ENCODE measurements at regions not wholly inside any gene's neighbourhood (a gene's known extent, or its start where the extent isn't known, plus 50 kb on each side); places are given as distances from the start of the nearest gene placed in this dataset.

GRCh38 chr3:186465508-186465907 is 78.7 kb downstream of the CRYGS start:
- Mint-ChIP-seq H3K9me3 (peaks cover 0 to 2% (median 0%) of the 10 kb centered on the region in 8 donors), H3K27me3 (no peaks in the 10 kb centered on the region)
- CTCF ChIA-PET (ENCODE audit: partially characterized antibody): interaction anchor here (1.0 to 2.5 kb wide), 2 partner anchors 70 to 74 kb away, joined by 3 to 16 read pairs; no protein-coding TSS in a partner anchor

GRCh38 chr3:186464424-186465093 is 79.6 kb downstream of the CRYGS start:
- Histone ChIP-seq H3K27ac (ENCODE audit: low read depth, low read length) (no peak overlapping the region), H3K9me3 (ENCODE audit: control insufficient read depth in 1 of 2, low read length in 2 of 2) (no peaks in the 10 kb centered on the region), H3K36me3 (ENCODE audit: insufficient read depth, low read length) (no peaks in the 10 kb centered on the region), H3K4me1 (ENCODE audit: insufficient read depth, low read length) (no peaks in the 10 kb centered on the region), H3K4me3 (ENCODE audit: low read length in 2 of 2) (no peak overlapping the region), H3K27me3 (ENCODE audit: insufficient read depth, low read length) (no peaks in the 10 kb centered on the region)
- Mint-ChIP-seq H3K36me3 (no peaks in the 10 kb centered on the region), H3K4me3 (no peak overlapping the region), H3K4me1 (peaks cover 0 to 4% (median 0%) of the 10 kb centered on the region in 4 donors), H3K27ac (no peak overlapping the region), H3K27me3 (peaks cover 3% of the 10 kb centered on the region in 2 donors), H3K9me3 (peaks cover 0 to 2% (median 0%) of the 10 kb centered on the region in 8 donors)
- POLR2A ChIA-PET (ENCODE audit: partially characterized antibody): no interaction called here
- intact Hi-C loops (cut with micrococcal nuclease): no loop called here
- no peak for DNase-seq
- CTCF ChIA-PET (ENCODE audit: partially characterized antibody): interaction anchor here (1.0 to 1.5 kb wide), 4 partner anchors 14 to 77 kb away, joined by 3 to 5 read pairs (median 4); no protein-coding TSS in a partner anchor

More at GRCh38 chr3:186465508-186465907, 78.7 kb downstream of the CRYGS start:
- H3K4me1 Mint-ChIP-seq: peaks cover 0 to 4% (median 0%) of the 10 kb centered on the region in 4 donors
- Histone ChIP-seq H3K27ac (ENCODE audit: low read depth, low read length) (no peak overlapping the region), H3K36me3 (ENCODE audit: insufficient read depth, low read length) (no peaks in the 10 kb centered on the region), H3K4me3 (ENCODE audit: low read length in 2 of 2) (no peak overlapping the region), H3K27me3 (ENCODE audit: insufficient read depth, low read length) (no peaks in the 10 kb centered on the region), H3K9me3 (ENCODE audit: control insufficient read depth in 1 of 2, low read length in 2 of 2) (no peaks in the 10 kb centered on the region), H3K4me1 (ENCODE audit: insufficient read depth, low read length) (no peaks in the 10 kb centered on the region)
- no peaks in the 10 kb centered on the region for H3K36me3 Mint-ChIP-seq
- POLR2A ChIA-PET (ENCODE audit: partially characterized antibody): no interaction called here
- peak overlapping the region in 1 of 7 donors; percentile 26 for H3K27ac Mint-ChIP-seq
- intact Hi-C loops (cut with micrococcal nuclease): no loop called here
- H3K4me3 Mint-ChIP-seq: no peak overlapping the region
- DNase-seq: no peak

- H3K27ac Mint-ChIP-seq: no peak overlapping the region
- peaks cover 0 to 3% (median 0%) of the 10 kb centered on the region in 8 donors for H3K9me3 Mint-ChIP-seq
- intact Hi-C loops (cut with micrococcal nuclease): no loop called here
- peaks cover 3 to 5% of the 10 kb centered on the region in 2 donors for H3K27me3 Mint-ChIP-seq
- Histone ChIP-seq H3K9me3 (ENCODE audit: control insufficient read depth in 1 of 2, low read length in 2 of 2) (no peaks in the 10 kb centered on the region), H3K27me3 (ENCODE audit: insufficient read depth, low read length) (no peaks in the 10 kb centered on the region), H3K4me1 (ENCODE audit: insufficient read depth, low read length) (no peaks in the 10 kb centered on the region), H3K4me3 (ENCODE audit: low read length in 2 of 2) (no peak overlapping the region), H3K36me3 (ENCODE audit: insufficient read depth, low read length) (no peaks in the 10 kb centered on the region), H3K27ac (ENCODE audit: low read depth, low read length) (no peak overlapping the region)
- DNase-seq: no peak
- H3K4me3 Mint-ChIP-seq: no peak overlapping the region
- H3K36me3 Mint-ChIP-seq: no peaks in the 10 kb centered on the region
- H3K4me1 Mint-ChIP-seq: peaks cover 0 to 4% (median 0%) of the 10 kb centered on the region in 4 donors
- ChIA-PET POLR2A (ENCODE audit: partially characterized antibody) (no interaction called here), CTCF (ENCODE audit: partially characterized antibody) (interaction anchor here (0.6 to 2.1 kb wide), 3 partner anchors 46 to 79 kb away, joined by 3 to 8 read pairs (median 3); no protein-coding TSS in a partner anchor)
Observed at GRCh38 chr3:186461141-186461540, 83.0 kb downstream of the CRYGS start.

DNA sequence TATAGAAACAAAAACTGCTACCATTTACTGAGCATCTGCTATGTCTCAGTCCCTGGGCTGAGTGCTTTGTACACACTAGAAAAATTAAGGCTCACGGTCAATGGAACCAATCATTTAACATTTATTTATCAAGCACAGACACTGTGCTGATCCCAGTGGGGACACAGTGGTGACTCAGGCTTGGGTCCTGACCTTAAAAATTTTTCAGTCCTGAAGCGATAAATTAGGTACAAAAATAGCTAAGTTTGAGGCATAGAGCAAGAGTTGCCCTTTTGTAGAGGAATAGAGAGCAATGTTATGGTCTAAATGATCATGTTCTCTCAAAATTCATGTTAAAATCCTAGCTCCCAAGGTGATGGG is 85.1 kb downstream of the CRYGS start:
- no peak for DNase-seq
- ChIA-PET POLR2A (ENCODE audit: partially characterized antibody) (no interaction called here), CTCF (ENCODE audit: partially characterized antibody) (interaction anchor here (0.6 to 1.6 kb wide), 2 partner anchors 21 to 199 kb away, joined by 3 to 4 read pairs; no protein-coding TSS in a partner anchor)
- no peaks in the 10 kb centered on the region for H3K27me3 ChIP-seq (ENCODE audit: insufficient read depth, low read length)
- Mint-ChIP-seq H3K4me3 (no peak overlapping the region), H3K27ac (no peak overlapping the region), H3K27me3 (peaks cover 5 to 6% of the 10 kb centered on the region in 2 donors), H3K9me3 (peaks cover 0 to 3% (median 0%) of the 10 kb centered on the region in 8 donors), H3K4me1 (no peaks in the 10 kb centered on the region), H3K36me3 (no peaks in the 10 kb centered on the region)
- no peak overlapping the region for H3K4me3 ChIP-seq (ENCODE audit: low read length in 2 of 2)
- H3K36me3 ChIP-seq (ENCODE audit: insufficient read depth, low read length): no peaks in the 10 kb centered on the region
- no peak overlapping the region for H3K27ac ChIP-seq (ENCODE audit: low read depth, low read length)
- H3K4me1 ChIP-seq (ENCODE audit: insufficient read depth, low read length): no peaks in the 10 kb centered on the region
- intact Hi-C loops (cut with micrococcal nuclease): no loop called here
- no peaks in the 10 kb centered on the region for H3K9me3 ChIP-seq (ENCODE audit: control insufficient read depth in 1 of 2, low read length in 2 of 2)

GRCh38 chr3:186458306-186459107 is 85.7 kb downstream of the CRYGS start:
- POLR2A ChIA-PET (ENCODE audit: partially characterized antibody): no interaction called here
- CTCF ChIA-PET (ENCODE audit: partially characterized antibody): interaction anchor here (0.6 to 1.6 kb wide), 2 partner anchors 22 to 199 kb away, joined by 3 to 4 read pairs; no protein-coding TSS in a partner anchor
- Histone ChIP-seq H3K9me3 (ENCODE audit: control insufficient read depth in 1 of 2, low read length in 2 of 2) (no peaks in the 10 kb centered on the region), H3K4me1 (ENCODE audit: insufficient read depth, low read length) (no peaks in the 10 kb centered on the region), H3K27ac (ENCODE audit: low read depth, low read length) (no peak overlapping the region), H3K36me3 (ENCODE audit: insufficient read depth, low read length) (no peaks in the 10 kb centered on the region), H3K27me3 (ENCODE audit: insufficient read depth, low read length) (no peaks in the 10 kb centered on the region), H3K4me3 (ENCODE audit: low read length in 2 of 2) (no peak overlapping the region)
- no peaks in the 10 kb centered on the region for H3K36me3 Mint-ChIP-seq
- no peaks in the 10 kb centered on the region for H3K4me1 Mint-ChIP-seq
- no peak for DNase-seq
- H3K4me3 Mint-ChIP-seq: no peak overlapping the region
- H3K27me3 Mint-ChIP-seq: peaks cover 5 to 6% of the 10 kb centered on the region in 2 donors
- H3K9me3 Mint-ChIP-seq: peaks cover 0 to 3% (median 0%) of the 10 kb centered on the region in 8 donors
- intact Hi-C loops (cut with micrococcal nuclease): no loop called here
- no peak overlapping the region for H3K27ac Mint-ChIP-seq

DNA sequence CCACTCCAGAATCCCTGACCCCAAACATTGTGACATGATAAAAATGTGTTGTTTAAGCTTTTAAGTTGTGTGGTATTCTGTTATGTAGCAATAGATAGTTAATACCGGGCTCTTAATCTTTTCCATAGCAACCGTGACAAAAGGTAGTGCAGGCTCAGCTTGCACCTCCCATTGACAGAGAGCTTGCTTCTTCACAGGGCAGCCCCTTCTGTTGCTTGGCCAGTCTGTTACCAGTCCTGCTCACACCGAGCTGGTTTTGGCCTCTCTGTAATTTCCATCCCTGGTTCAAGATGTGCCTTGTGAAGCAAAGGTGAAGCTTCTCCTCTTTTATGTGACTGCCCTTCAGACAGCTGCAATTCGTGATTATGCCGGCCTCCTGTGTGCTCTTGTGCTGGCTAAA is 86.9 kb downstream of the CRYGS start:
- no peaks in the 10 kb centered on the region for H3K36me3 Mint-ChIP-seq
- no peak for DNase-seq
- H3K27me3 Mint-ChIP-seq: peaks cover 5 to 6% of the 10 kb centered on the region in 2 donors
- Histone ChIP-seq H3K4me1 (ENCODE audit: insufficient read depth, low read length) (no peaks in the 10 kb centered on the region), H3K27me3 (ENCODE audit: insufficient read depth, low read length) (no peaks in the 10 kb centered on the region), H3K27ac (ENCODE audit: low read depth, low read length) (no peak overlapping the region), H3K36me3 (ENCODE audit: insufficient read depth, low read length) (no peaks in the 10 kb centered on the region), H3K9me3 (ENCODE audit: control insufficient read depth in 1 of 2, low read length in 2 of 2) (no peaks in the 10 kb centered on the region), H3K4me3 (ENCODE audit: low read length in 2 of 2) (no peak overlapping the region)
- intact Hi-C loops (cut with micrococcal nuclease): no loop called here
- H3K27ac Mint-ChIP-seq: no peak overlapping the region
- ChIA-PET CTCF (ENCODE audit: partially characterized antibody) (no interaction called here), POLR2A (ENCODE audit: partially characterized antibody) (no interaction called here)
- H3K4me1 Mint-ChIP-seq: no peaks in the 10 kb centered on the region
- peaks cover 0 to 2% (median 0%) of the 10 kb centered on the region in 8 donors for H3K9me3 Mint-ChIP-seq
- no peak overlapping the region for H3K4me3 Mint-ChIP-seq

DNA sequence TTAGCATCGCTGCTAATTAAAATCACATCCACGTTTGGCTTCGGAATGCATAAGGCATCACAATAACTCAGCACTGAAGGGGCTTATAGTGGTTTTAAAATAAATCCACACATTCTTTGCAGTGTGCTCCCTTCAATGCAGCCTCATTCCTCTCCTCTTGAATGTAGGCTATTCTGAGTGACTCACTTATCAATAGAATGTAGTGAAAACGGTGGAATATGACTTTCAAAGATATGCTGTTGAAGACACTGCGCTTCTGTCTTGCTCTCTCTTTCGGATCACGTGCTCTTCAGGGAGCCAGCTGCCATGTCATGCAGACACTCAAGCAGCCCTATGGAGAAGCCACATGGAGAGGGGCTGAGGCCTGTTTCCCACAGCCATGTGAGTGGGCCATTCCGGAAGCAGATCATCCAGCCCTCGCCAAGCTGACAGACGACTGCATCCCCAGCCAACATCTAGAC is 87.4 kb downstream of the CRYGS start:
- Histone ChIP-seq H3K27me3 (ENCODE audit: insufficient read depth, low read length) (no peaks in the 10 kb centered on the region), H3K36me3 (ENCODE audit: insufficient read depth, low read length) (no peaks in the 10 kb centered on the region), H3K9me3 (ENCODE audit: control insufficient read depth in 1 of 2, low read length in 2 of 2) (no peaks in the 10 kb centered on the region), H3K27ac (ENCODE audit: low read depth, low read length) (no peak overlapping the region), H3K4me1 (ENCODE audit: insufficient read depth, low read length) (no peaks in the 10 kb centered on the region), H3K4me3 (ENCODE audit: low read length in 2 of 2) (no peak overlapping the region)
- Mint-ChIP-seq H3K27me3 (peaks cover 5 to 6% of the 10 kb centered on the region in 2 donors), H3K27ac (no peak overlapping the region), H3K36me3 (no peaks in the 10 kb centered on the region), H3K4me1 (no peaks in the 10 kb centered on the region), H3K4me3 (no peak overlapping the region), H3K9me3 (peaks cover 0 to 2% (median 0%) of the 10 kb centered on the region in 8 donors)
- intact Hi-C loops (cut with micrococcal nuclease): no loop called here
- CTCF ChIA-PET (ENCODE audit: partially characterized antibody): interaction anchor here (1.2 kb wide), 1 partner anchor 84 kb away, joined by 5 read pairs; no protein-coding TSS in a partner anchor
- DNase-seq: no peak
- POLR2A ChIA-PET (ENCODE audit: partially characterized antibody): no interaction called here
